ENCODE measurements at regions not wholly inside any gene's neighbourhood (a gene's known extent, or its start where the extent isn't known, plus 50 kb on each side); places are given as distances from the start of the nearest gene placed in this dataset.

GRCh38 chr10:33657154-33657908, 322.9 kb upstream of the NRP1 start:
- TF ChIP-seq NFIC (IDR thresholded peaks at IDR 0.05) (no peak), CREB1 (IDR thresholded peaks at IDR 0.05; ENCODE audit: low read depth) (no peak), TCF12 (IDR thresholded peaks at IDR 0.05; ENCODE audit: low read depth) (no peak), RAD21 (IDR thresholded peaks at IDR 0.05; ENCODE audit: low read depth) (no peak), TEAD4 (IDR thresholded peaks at IDR 0.05) (no peak), TAF1 (IDR thresholded peaks at IDR 0.05; ENCODE audit: low read depth) (no peak), EP300 (IDR thresholded peaks at IDR 0.05; ENCODE audit: borderline replicate concordance) (no peak), ZBTB7A (IDR thresholded peaks at IDR 0.05; ENCODE audit: low read depth) (no peak), REST (IDR thresholded peaks at IDR 0.05; ENCODE audit: low read depth) (no peak), USF1 (IDR thresholded peaks at IDR 0.05) (no peak), EGR1 (IDR thresholded peaks at IDR 0.05) (no peak), MAX (IDR thresholded peaks at IDR 0.05) (no peak), YY1 (IDR thresholded peaks at IDR 0.05; ENCODE audit: low read depth) (no peak), CEBPB (IDR thresholded peaks at IDR 0.05) (no peak), FOXM1 (IDR thresholded peaks at IDR 0.05; ENCODE audit: borderline replicate concordance, low read depth) (no peak)

GRCh38 chr10:33655921-33656320, 321.5 kb upstream of the NRP1 start:
- no peak for TF ChIP-seq TAF1 (IDR thresholded peaks at IDR 0.05; ENCODE audit: low read depth)
- TF ChIP-seq CREB1 (IDR thresholded peaks at IDR 0.05; ENCODE audit: low read depth): no peak
- no peak for TF ChIP-seq EGR1 (IDR thresholded peaks at IDR 0.05)
- no peak for TF ChIP-seq EP300 (IDR thresholded peaks at IDR 0.05; ENCODE audit: borderline replicate concordance)

- TF ChIP-seq CREB1 (IDR thresholded peaks at IDR 0.05; ENCODE audit: low read depth) (no peak), MAX (IDR thresholded peaks at IDR 0.05) (no peak), USF1 (IDR thresholded peaks at IDR 0.05) (no peak), TAF1 (IDR thresholded peaks at IDR 0.05; ENCODE audit: low read depth) (no peak), YY1 (IDR thresholded peaks at IDR 0.05; ENCODE audit: low read depth) (no peak), NFIC (IDR thresholded peaks at IDR 0.05) (no peak), CEBPB (IDR thresholded peaks at IDR 0.05) (no peak), TEAD4 (IDR thresholded peaks at IDR 0.05) (no peak), EP300 (IDR thresholded peaks at IDR 0.05; ENCODE audit: borderline replicate concordance) (no peak), RAD21 (IDR thresholded peaks at IDR 0.05; ENCODE audit: low read depth) (no peak), ZBTB7A (IDR thresholded peaks at IDR 0.05; ENCODE audit: low read depth) (no peak), FOXM1 (IDR thresholded peaks at IDR 0.05; ENCODE audit: borderline replicate concordance, low read depth) (no peak), EGR1 (IDR thresholded peaks at IDR 0.05) (no peak)
These were observed 320.8 kb upstream of the NRP1 start for GRCh38 chr10:33655165-33655815.

GRCh38 chr10:33653584-33654367, 319.3 kb upstream of the NRP1 start:
- TF ChIP-seq MAX (IDR thresholded peaks at IDR 0.05): no peak
- TF ChIP-seq EP300 (IDR thresholded peaks at IDR 0.05; ENCODE audit: borderline replicate concordance): no peak
- no peak for TF ChIP-seq CREB1 (IDR thresholded peaks at IDR 0.05; ENCODE audit: low read depth)
- no peak for TF ChIP-seq RAD21 (IDR thresholded peaks at IDR 0.05; ENCODE audit: low read depth)
- no peak for TF ChIP-seq ZBTB7A (IDR thresholded peaks at IDR 0.05; ENCODE audit: low read depth)
- TF ChIP-seq USF1 (IDR thresholded peaks at IDR 0.05): no peak

GRCh38 chr10:33652870-33653269, 318.4 kb upstream of the NRP1 start:
- TF ChIP-seq EGR1 (IDR thresholded peaks at IDR 0.05): no peak
- no peak for TF ChIP-seq TCF12 (IDR thresholded peaks at IDR 0.05; ENCODE audit: low read depth)
- no peak for TF ChIP-seq CREB1 (IDR thresholded peaks at IDR 0.05; ENCODE audit: low read depth)
- no peak for TF ChIP-seq MAX (IDR thresholded peaks at IDR 0.05)
- TF ChIP-seq RAD21 (IDR thresholded peaks at IDR 0.05; ENCODE audit: low read depth): no peak
- no peak for TF ChIP-seq NFIC (IDR thresholded peaks at IDR 0.05)
- no peak for TF ChIP-seq EP300 (IDR thresholded peaks at IDR 0.05; ENCODE audit: borderline replicate concordance)
- no peak for TF ChIP-seq FOXM1 (IDR thresholded peaks at IDR 0.05; ENCODE audit: borderline replicate concordance, low read depth)
- TF ChIP-seq USF1 (IDR thresholded peaks at IDR 0.05): no peak
- no peak for TF ChIP-seq ZBTB7A (IDR thresholded peaks at IDR 0.05; ENCODE audit: low read depth)
- no peak for TF ChIP-seq YY1 (IDR thresholded peaks at IDR 0.05; ENCODE audit: low read depth)
- TF ChIP-seq TAF1 (IDR thresholded peaks at IDR 0.05; ENCODE audit: low read depth): no peak
- TF ChIP-seq TEAD4 (IDR thresholded peaks at IDR 0.05): no peak
- TF ChIP-seq CEBPB (IDR thresholded peaks at IDR 0.05): no peak
- no peak for TF ChIP-seq REST (IDR thresholded peaks at IDR 0.05; ENCODE audit: low read depth)
